Lung (tissue), 11 donors: ENCODE measurements at regions not wholly inside any gene's neighbourhood (a gene's known extent, or its start where the extent isn't known, plus 50 kb on each side); places are given as distances from the start of the nearest gene placed in this dataset.

Source experiments
- ATAC-seq: fragments of 200-7000 bp; cut with Tn5 transposase; one replicate; pipeline ENCODE4 v1.9.1; 2020; ENCODE audit warnings: moderate number of reproducible peaks; ENCODE audit not compliant: insufficient read depth, low FRiP score
- DNase-seq, 3 donors: peaks; one replicate each; pipeline ENCODE4 v3.0.0-alpha.2; 2013 to 2017
- H3K27ac ChIP-seq, 2 donors: one replicate each; pipeline ENCODE4 v1.5.1; 2013; ENCODE audit warnings: mild to moderate bottlenecking in 2 of 2, moderate library complexity in 2 of 2, control low read depth in 1 of 2, inconsistent platforms in 1 of 2, low read depth in 1 of 2, low read length in 1 of 2
- H3K27me3 ChIP-seq, 3 donors: one replicate each; pipeline ENCODE4 v1.5.1; 2013; ENCODE audit warnings: low read length in 2 of 3; ENCODE audit not compliant: control insufficient read depth in 3 of 3, insufficient read depth in 3 of 3
- H3K36me3 ChIP-seq, 4 donors: one replicate each; pipeline ENCODE4 v1.5.1; 2013; ENCODE audit warnings: low read length in 4 of 4, mild to moderate bottlenecking in 1 of 4, moderate library complexity in 1 of 4; ENCODE audit not compliant: control insufficient read depth in 4 of 4, insufficient read depth in 4 of 4
- H3K4me1 ChIP-seq, 5 donors: one replicate each; pipeline ENCODE4 v1.5.1; 2013; ENCODE audit warnings: low read length in 5 of 5, mild to moderate bottlenecking in 2 of 5, moderate library complexity in 1 of 5; ENCODE audit not compliant: control insufficient read depth in 5 of 5, insufficient read depth in 5 of 5
- H3K4me3 ChIP-seq: one replicate; pipeline ENCODE4 v1.5.1; 2013; ENCODE audit warnings: mild to moderate bottlenecking, control low read depth, moderate library complexity
- H3K9ac ChIP-seq, 2 donors: one replicate each; pipeline ENCODE4 v1.5.1; 2013; ENCODE audit warnings: low read length in 2 of 2, control low read depth in 1 of 2; ENCODE audit not compliant: insufficient read depth in 1 of 2
- H3K9me3 ChIP-seq, 4 donors: one replicate each; pipeline ENCODE4 v1.5.1; 2013; ENCODE audit warnings: low read length in 3 of 4, mild to moderate bottlenecking in 1 of 4, moderate library complexity in 1 of 4; ENCODE audit not compliant: control insufficient read depth in 4 of 4, insufficient read depth in 3 of 4
- CTCF ChIP-seq: IDR thresholded peaks from 2 replicates; pipeline ENCODE4 v1.5.1; 2012; ENCODE audit warnings: mild to moderate bottlenecking; ENCODE audit errors: control extremely low read depth, extremely low read depth
- WGBS, 2 donors: extraction: QIAGEN DNeasy Blood & Tissue Kit; methylation state at CpG; one replicate each; pipeline ENCODE4 v1.1.7; 2013; 5-methylcytosine and 5-hydroxymethylcytosine counted together
- donor health status: control.
- donor health status: control.
- donor health status: Bipolar disorder and iron deficiency.
- donor health status: healthy.
- donor health status: DM: yes; HTN: yes; CAD: no.

GRCh38 chr5:173481821-173482220 is 134.6 kb downstream of the BOD1 start:
- 54 to 68% methylated on average over 5 of the region's 5 CpGs for WGBS, 2 donors
- Histone ChIP-seq H3K27me3 (peaks cover 0 to 3% (median 0%) of the 10 kb centered on the region in 3 donors), H3K9me3 (peaks cover 0 to 3% (median 0%) of the 10 kb centered on the region in 4 donors), H3K4me1 (no peaks in the 10 kb centered on the region), H3K36me3 (no peaks in the 10 kb centered on the region), H3K4me3 (no peak overlapping the region), H3K9ac (no peak overlapping the region), H3K27ac (no peak overlapping the region)
- no peak for ATAC-seq
- no peak for TF ChIP-seq CTCF
- DNase-seq = no peak

- TF ChIP-seq CTCF = no peak
- Histone ChIP-seq H3K9ac (no peak overlapping the region), H3K9me3 (peaks cover 0 to 3% (median 0%) of the 10 kb centered on the region in 4 donors), H3K36me3 (no peaks in the 10 kb centered on the region), H3K4me1 (no peaks in the 10 kb centered on the region), H3K27ac (no peak overlapping the region), H3K27me3 (peaks cover 0 to 3% (median 0%) of the 10 kb centered on the region in 3 donors), H3K4me3 (no peak overlapping the region)
- DNase-seq (no peak), ATAC-seq (no peak)
Observed at GRCh38 chr5:173480896-173481295, 135.6 kb downstream of the BOD1 start.

DNA sequence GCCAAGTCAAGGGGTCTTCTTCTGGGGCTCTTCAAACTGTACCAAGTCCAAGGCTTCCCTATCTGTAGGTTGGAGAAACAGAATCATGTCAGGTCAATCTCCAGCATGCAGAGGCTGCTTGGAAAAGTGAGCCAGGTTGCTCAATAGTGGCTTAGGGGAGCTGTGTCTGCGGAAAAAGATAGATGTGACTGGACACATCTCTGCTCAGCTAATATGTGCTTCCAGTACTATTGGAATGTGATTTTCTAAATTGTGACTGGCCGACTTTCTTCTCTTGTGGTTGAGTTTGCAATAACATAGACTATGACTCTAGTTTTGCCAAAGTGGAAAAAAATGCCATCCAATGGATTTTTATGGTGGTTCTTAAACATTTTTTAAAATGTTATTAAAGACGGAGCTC is 136.7 kb downstream of the BOD1 start:
- ATAC-seq (no peak), DNase-seq (no peak)
- Histone ChIP-seq H3K4me3 (no peak overlapping the region), H3K4me1 (no peaks in the 10 kb centered on the region), H3K36me3 (no peaks in the 10 kb centered on the region), H3K27me3 (peaks cover 0 to 3% (median 0%) of the 10 kb centered on the region in 3 donors), H3K27ac (no peak overlapping the region), H3K9ac (no peak overlapping the region), H3K9me3 (peaks cover 0 to 3% (median 0%) of the 10 kb centered on the region in 4 donors)
- no peak for TF ChIP-seq CTCF
- 58 to 60% methylated on average over 3 of the region's 3 CpGs for WGBS, 2 donors

- WGBS, 2 donors = 58 to 69% methylated on average over 13 of the region's 13 CpGs
- TF ChIP-seq CTCF = no peak
- Histone ChIP-seq H3K9me3 (peaks cover 0 to 2% (median 0%) of the 10 kb centered on the region in 4 donors), H3K36me3 (no peaks in the 10 kb centered on the region), H3K9ac (no peak overlapping the region), H3K4me1 (no peaks in the 10 kb centered on the region), H3K27me3 (no peaks in the 10 kb centered on the region), H3K27ac (no peak overlapping the region), H3K4me3 (no peak overlapping the region)
- DNase-seq = no peak
- no peak for ATAC-seq
Observed at GRCh38 chr5:173477345-173478040, 139.0 kb downstream of the BOD1 start.
